ENCODE measurements at regions not wholly inside any gene's neighbourhood (a gene's known extent, or its start where the extent isn't known, plus 50 kb on each side); places are given as distances from the start of the nearest gene placed in this dataset.

DNA sequence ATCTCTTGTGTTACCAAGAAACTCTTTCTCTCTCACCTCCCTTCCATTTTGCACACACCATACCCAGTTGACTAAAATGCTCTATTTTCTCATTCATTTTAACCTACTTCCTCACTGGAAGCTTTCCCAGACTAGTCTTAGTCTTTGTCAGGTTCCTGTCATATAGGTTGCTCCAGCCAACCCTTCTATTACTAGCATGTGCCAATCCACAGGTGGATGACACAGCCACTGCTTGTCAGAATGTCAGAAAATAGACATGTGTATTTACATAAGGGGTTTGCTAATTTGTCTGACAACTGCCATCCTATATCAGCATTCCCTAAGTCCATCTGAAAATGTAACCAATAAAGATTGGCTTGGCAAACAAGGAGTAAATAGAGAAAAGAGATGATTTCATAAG, 239.2 kb upstream of the SMIM31 start:
- Histone ChIP-seq H3K36me3 (no peaks in the 10 kb centered on the region), H3K27ac (no peak overlapping the region)
- intact Hi-C loops (cut with DNase I; ENCODE audit: low total_unique reads): no loop called here

DNA sequence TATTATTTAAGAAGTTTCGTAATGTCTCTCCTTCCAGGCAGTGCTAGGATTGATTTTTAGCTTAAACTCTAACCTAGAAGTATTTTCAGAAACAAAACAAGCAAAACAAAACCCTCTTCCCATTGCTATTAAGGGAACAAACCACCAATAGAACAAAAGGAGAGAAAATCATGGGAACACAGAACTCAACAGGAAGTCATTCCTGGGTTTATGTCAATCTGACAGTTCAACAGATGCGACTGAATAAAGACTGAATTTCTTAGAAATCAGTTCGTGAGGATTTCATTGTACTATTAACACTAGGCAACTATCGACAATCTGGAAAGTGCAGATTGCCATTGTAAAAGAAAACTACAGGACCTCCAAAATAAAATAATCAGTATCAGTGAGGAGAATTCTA, 229.1 kb upstream of the SMIM31 start:
- Histone ChIP-seq H3K27ac (no peak overlapping the region), H3K9me3 (no peaks in the 10 kb centered on the region), H3K27me3 (no peaks in the 10 kb centered on the region), H3K4me1 (no peaks in the 10 kb centered on the region), H3K4me3 (no peak overlapping the region), H3K36me3 (no peaks in the 10 kb centered on the region)
- intact Hi-C loops (cut with DNase I; ENCODE audit: low total_unique reads): no loop called here
- no peak for DNase-seq (ENCODE audit: low spot score in 2 of 2)
- no peak for TF ChIP-seq POLR2AphosphoS5 (IDR thresholded peaks at IDR 0.05)

More for the DNA sequence above, 239.2 kb upstream of the SMIM31 start:
- H3K4me1 ChIP-seq: no peaks in the 10 kb centered on the region
- H3K4me3 ChIP-seq: no peak overlapping the region
- DNase-seq (ENCODE audit: low spot score in 2 of 2): no peak
- no peaks in the 10 kb centered on the region for H3K27me3 ChIP-seq
- no peaks in the 10 kb centered on the region for H3K9me3 ChIP-seq
- TF ChIP-seq, protein P1, sequence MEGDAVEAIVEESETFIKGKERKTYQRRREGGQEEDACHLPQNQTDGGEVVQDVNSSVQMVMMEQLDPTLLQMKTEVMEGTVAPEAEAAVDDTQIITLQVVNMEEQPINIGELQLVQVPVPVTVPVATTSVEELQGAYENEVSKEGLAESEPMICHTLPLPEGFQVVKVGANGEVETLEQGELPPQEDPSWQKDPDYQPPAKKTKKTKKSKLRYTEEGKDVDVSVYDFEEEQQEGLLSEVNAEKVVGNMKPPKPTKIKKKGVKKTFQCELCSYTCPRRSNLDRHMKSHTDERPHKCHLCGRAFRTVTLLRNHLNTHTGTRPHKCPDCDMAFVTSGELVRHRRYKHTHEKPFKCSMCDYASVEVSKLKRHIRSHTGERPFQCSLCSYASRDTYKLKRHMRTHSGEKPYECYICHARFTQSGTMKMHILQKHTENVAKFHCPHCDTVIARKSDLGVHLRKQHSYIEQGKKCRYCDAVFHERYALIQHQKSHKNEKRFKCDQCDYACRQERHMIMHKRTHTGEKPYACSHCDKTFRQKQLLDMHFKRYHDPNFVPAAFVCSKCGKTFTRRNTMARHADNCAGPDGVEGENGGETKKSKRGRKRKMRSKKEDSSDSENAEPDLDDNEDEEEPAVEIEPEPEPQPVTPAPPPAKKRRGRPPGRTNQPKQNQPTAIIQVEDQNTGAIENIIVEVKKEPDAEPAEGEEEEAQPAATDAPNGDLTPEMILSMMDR (IDR thresholded peaks at IDR 0.05): no peak
- TF ChIP-seq POLR2A (IDR thresholded peaks at IDR 0.05) (no peak), POLR2AphosphoS5 (IDR thresholded peaks at IDR 0.05) (no peak)

DNA sequence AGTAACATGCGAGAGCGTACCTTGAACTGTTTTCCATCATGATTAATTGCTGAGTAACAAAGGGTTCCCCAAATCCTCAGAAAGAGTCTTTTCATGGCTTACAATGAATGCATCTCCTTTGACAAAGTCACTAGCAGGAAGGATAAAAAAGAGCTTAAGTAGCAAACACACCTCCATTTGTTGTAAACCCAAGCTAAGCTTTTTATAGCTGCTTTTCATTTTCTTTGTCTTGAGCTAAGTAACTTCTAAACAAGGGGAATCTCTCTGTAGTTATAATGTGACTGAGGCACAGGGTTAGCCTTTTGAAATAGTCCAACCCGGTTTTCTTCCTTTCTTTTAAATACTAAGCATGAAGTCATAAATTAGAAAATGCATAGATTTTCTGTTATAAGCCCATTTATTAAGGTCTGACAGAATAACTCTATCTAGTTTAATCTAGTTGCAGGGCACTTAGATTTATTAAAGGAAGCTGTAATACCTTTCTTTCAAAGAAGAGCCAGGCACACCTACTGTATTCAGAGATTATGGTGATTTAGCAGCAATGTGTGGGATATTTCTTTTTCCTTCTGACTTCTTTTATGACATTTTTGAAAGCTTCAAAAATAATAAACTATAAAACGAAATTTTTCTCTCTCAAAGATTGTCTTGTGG, 226.9 kb upstream of the SMIM31 start:
- intact Hi-C loops (cut with DNase I; ENCODE audit: low total_unique reads): no loop called here
- Histone ChIP-seq H3K4me3 (no peak overlapping the region), H3K9me3 (no peaks in the 10 kb centered on the region), H3K27ac (no peak overlapping the region), H3K27me3 (no peaks in the 10 kb centered on the region), H3K4me1 (no peaks in the 10 kb centered on the region), H3K36me3 (no peaks in the 10 kb centered on the region)
- TF ChIP-seq POLR2AphosphoS5 (IDR thresholded peaks at IDR 0.05) (no peak), POLR2A (IDR thresholded peaks at IDR 0.05) (no peak)
- TF ChIP-seq, protein P1 (IDR thresholded peaks at IDR 0.05): no peak
- no peak for DNase-seq (ENCODE audit: low spot score in 2 of 2)

DNA sequence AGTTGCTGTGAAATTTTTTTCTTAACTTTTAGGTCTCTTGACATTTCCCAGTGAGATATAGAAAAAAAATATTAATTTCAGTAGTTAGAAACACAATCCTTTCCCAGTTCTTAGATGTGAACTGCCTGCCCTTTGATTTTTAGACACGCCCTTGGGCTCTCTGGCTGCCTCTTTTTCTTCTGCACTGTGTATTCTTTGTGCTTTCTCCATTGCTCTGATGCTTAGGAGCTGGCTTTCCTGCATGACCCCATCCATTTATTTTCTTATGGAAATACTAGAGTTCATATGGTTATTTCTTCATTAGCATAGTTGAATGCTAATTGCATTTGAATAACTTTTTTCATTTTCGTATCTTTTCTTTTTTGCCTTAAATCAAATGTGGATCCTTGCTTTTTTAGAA, 224.9 kb upstream of the SMIM31 start:
- Histone ChIP-seq H3K9me3 (no peaks in the 10 kb centered on the region), H3K27me3 (no peaks in the 10 kb centered on the region), H3K4me1 (no peaks in the 10 kb centered on the region), H3K4me3 (no peak overlapping the region), H3K36me3 (no peaks in the 10 kb centered on the region), H3K27ac (no peak overlapping the region)
- DNase-seq (ENCODE audit: low spot score in 2 of 2): no peak
- intact Hi-C loops (cut with DNase I; ENCODE audit: low total_unique reads): no loop called here
- TF ChIP-seq POLR2AphosphoS5 (IDR thresholded peaks at IDR 0.05) (no peak), POLR2A (IDR thresholded peaks at IDR 0.05) (no peak)
- TF ChIP-seq, protein P1 (IDR thresholded peaks at IDR 0.05): no peak

DNA sequence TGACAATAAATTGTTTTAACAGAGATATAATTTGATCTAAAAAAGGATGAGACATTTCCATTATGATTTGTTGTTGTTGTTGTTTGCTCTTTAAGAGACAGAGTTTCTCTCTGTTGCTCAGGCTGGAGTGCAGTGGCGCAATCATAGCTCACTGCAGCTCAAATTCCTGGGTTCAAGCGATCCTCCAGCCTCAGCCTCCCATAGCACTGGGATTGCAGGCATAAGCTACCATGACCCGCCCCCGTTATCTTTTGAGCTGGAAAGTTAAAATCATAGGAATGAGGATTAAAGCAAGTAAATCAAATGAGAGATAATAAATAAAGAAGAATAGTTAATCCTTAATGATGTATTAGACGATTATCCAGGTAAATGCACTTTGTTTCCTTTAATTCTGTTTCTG, 224.4 kb upstream of the SMIM31 start:
- Histone ChIP-seq H3K27ac (no peak overlapping the region), H3K4me3 (no peak overlapping the region), H3K27me3 (no peaks in the 10 kb centered on the region), H3K9me3 (no peaks in the 10 kb centered on the region), H3K4me1 (no peaks in the 10 kb centered on the region), H3K36me3 (no peaks in the 10 kb centered on the region)
- intact Hi-C loops (cut with DNase I; ENCODE audit: low total_unique reads): no loop called here
- no peak for DNase-seq (ENCODE audit: low spot score in 2 of 2)
- TF ChIP-seq, protein P1 (IDR thresholded peaks at IDR 0.05): no peak
- no peak for TF ChIP-seq POLR2AphosphoS5 (IDR thresholded peaks at IDR 0.05)

DNA sequence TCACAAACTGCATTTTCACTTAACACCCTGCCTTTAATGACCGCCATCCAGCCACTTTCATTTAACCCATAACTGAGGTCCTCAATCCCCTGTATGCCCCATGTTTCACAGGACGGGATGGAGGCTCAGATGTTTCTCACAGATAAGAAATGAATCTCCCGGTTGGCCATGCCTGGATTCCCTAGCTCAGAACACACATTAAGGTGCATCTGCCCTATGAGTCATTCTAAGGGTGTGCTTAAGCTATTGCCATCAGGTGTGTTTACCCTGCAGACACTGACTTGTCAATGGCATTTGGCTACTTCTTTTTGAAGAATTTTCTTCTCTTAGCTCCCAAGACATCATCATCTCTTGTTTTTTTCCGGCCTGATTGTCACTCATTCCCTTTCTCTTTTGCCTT, 222.6 kb upstream of the SMIM31 start:
- no peaks in the 10 kb centered on the region for H3K27me3 ChIP-seq
- no peak for DNase-seq (ENCODE audit: low spot score in 2 of 2)
- intact Hi-C loops (cut with DNase I; ENCODE audit: low total_unique reads): no loop called here
- H3K9me3 ChIP-seq: no peaks in the 10 kb centered on the region
- H3K4me3 ChIP-seq: no peak overlapping the region
- TF ChIP-seq POLR2A (IDR thresholded peaks at IDR 0.05) (no peak), POLR2AphosphoS5 (IDR thresholded peaks at IDR 0.05) (no peak)
- no peak overlapping the region for H3K27ac ChIP-seq
- no peaks in the 10 kb centered on the region for H3K36me3 ChIP-seq
- H3K4me1 ChIP-seq: no peaks in the 10 kb centered on the region

All from breast epithelium (tissue), 4 donors.